Uterus (tissue), 2 donors: ENCODE measurements at regions not wholly inside any gene's neighbourhood (a gene's known extent, or its start where the extent isn't known, plus 50 kb on each side); places are given as distances from the start of the nearest gene placed in this dataset.

ENCODE experiments used
- POLR2A ChIP-seq, 2 donors: fragments of 450-650 bp; IDR thresholded peaks; one replicate each; pipeline ENCODE4 v1.6.1; 2016; ENCODE audit warnings: antibody characterized with exemption in 2 of 2, mild to moderate bottlenecking in 1 of 2, moderate library complexity in 1 of 2
- TF ChIP-seq, protein P1 (sequence below), 4 experiments: fragments of 200-600 bp in 2 of 4; fragments of 450-650 bp in 2 of 4; sonication (generic) in 2 of 4; IDR thresholded peaks; one replicate each; pipeline ENCODE4 v1.5.1; 2016 to 2019; ENCODE audit warnings: antibody characterized with exemption in 4 of 4, mild to moderate bottlenecking in 2 of 4, moderate library complexity in 1 of 4

DNA sequence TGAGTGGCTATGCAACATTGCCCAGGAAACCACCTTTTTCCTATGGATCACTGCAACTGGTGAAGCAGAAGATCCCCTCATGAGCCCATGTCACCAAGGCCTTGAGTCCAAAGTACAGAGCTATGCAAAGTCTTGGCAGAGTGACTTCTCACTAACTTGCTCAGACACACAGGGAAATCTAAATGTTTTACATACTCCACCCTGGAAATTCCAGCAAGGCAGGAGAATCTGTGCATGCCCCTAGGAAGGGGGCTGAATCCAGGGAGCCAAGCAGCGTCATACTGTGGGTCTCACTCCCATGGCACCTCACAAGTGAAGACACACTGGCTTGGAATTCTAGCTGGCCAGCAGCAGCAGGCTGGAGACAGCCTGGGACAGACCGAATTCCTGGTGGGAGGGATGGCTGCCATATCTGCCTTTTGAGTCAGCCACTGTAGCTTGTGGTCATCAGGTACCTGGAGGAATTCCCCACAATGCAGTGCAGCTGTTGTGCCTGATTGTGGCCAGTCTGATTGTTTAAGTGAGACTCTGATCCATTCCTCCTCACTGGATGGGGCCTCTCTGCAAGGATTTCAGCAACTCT, 1817.4 kb downstream of the SUCLG1 start:
- TF ChIP-seq, protein P1, sequence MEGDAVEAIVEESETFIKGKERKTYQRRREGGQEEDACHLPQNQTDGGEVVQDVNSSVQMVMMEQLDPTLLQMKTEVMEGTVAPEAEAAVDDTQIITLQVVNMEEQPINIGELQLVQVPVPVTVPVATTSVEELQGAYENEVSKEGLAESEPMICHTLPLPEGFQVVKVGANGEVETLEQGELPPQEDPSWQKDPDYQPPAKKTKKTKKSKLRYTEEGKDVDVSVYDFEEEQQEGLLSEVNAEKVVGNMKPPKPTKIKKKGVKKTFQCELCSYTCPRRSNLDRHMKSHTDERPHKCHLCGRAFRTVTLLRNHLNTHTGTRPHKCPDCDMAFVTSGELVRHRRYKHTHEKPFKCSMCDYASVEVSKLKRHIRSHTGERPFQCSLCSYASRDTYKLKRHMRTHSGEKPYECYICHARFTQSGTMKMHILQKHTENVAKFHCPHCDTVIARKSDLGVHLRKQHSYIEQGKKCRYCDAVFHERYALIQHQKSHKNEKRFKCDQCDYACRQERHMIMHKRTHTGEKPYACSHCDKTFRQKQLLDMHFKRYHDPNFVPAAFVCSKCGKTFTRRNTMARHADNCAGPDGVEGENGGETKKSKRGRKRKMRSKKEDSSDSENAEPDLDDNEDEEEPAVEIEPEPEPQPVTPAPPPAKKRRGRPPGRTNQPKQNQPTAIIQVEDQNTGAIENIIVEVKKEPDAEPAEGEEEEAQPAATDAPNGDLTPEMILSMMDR (IDR thresholded peaks at IDR 0.05) = no peak
- no peak for TF ChIP-seq POLR2A (IDR thresholded peaks at IDR 0.05)
